ENCODE measurements at regions not wholly inside any gene's neighbourhood (a gene's known extent, or its start where the extent isn't known, plus 50 kb on each side); places are given as distances from the start of the nearest gene placed in this dataset.

DNA sequence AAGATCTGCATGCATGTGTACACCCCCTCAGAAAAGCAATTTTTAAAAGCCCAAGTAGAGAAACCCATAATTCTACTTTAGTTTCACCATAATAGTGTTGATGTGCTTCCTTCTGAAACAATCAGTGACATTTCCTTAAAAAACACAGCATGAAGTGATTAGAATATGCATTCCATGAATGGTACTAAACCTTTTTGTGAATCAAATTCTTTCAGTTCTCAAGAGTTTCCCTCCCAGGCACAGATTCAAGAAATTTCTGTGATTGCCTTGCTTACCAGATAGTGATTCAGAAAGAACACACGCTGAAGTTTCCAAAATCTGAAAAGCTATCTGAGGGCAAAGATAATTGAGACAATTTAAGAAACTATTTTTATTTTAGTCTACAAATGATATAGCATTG lies 136.4 kb upstream of the ADGRL2 start:
- TF ChIP-seq RXRA (IDR thresholded peaks at IDR 0.05): no peak
- TF ChIP-seq TAF1 (conservative IDR thresholded peaks at IDR 0.05): no peak
- TF ChIP-seq, protein P1, sequence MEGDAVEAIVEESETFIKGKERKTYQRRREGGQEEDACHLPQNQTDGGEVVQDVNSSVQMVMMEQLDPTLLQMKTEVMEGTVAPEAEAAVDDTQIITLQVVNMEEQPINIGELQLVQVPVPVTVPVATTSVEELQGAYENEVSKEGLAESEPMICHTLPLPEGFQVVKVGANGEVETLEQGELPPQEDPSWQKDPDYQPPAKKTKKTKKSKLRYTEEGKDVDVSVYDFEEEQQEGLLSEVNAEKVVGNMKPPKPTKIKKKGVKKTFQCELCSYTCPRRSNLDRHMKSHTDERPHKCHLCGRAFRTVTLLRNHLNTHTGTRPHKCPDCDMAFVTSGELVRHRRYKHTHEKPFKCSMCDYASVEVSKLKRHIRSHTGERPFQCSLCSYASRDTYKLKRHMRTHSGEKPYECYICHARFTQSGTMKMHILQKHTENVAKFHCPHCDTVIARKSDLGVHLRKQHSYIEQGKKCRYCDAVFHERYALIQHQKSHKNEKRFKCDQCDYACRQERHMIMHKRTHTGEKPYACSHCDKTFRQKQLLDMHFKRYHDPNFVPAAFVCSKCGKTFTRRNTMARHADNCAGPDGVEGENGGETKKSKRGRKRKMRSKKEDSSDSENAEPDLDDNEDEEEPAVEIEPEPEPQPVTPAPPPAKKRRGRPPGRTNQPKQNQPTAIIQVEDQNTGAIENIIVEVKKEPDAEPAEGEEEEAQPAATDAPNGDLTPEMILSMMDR (IDR thresholded peaks at IDR 0.05; ENCODE audit: low read depth, low read length, missing input control): no peak
- TF ChIP-seq SP1 (IDR thresholded peaks at IDR 0.05): no peak
- TF ChIP-seq GABPA (IDR thresholded peaks at IDR 0.05 in 1 of 2, conservative IDR thresholded peaks at IDR 0.05 in 1 of 2): no peak
- TF ChIP-seq JUND (IDR thresholded peaks at IDR 0.05): no peak
- TF ChIP-seq RAD21 (IDR thresholded peaks at IDR 0.05): no peak
- TF ChIP-seq, protein P2, sequence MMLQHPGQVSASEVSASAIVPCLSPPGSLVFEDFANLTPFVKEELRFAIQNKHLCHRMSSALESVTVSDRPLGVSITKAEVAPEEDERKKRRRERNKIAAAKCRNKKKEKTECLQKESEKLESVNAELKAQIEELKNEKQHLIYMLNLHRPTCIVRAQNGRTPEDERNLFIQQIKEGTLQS (IDR thresholded peaks at IDR 0.05): no peak
- TF ChIP-seq, protein P3, sequence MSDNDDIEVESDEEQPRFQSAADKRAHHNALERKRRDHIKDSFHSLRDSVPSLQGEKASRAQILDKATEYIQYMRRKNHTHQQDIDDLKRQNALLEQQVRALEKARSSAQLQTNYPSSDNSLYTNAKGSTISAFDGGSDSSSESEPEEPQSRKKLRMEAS (IDR thresholded peaks at IDR 0.05): no peak

All from liver (tissue), 3 donors.